ENCODE measurements at regions not wholly inside any gene's neighbourhood (a gene's known extent, or its start where the extent isn't known, plus 50 kb on each side); places are given as distances from the start of the nearest gene placed in this dataset.

DNA sequence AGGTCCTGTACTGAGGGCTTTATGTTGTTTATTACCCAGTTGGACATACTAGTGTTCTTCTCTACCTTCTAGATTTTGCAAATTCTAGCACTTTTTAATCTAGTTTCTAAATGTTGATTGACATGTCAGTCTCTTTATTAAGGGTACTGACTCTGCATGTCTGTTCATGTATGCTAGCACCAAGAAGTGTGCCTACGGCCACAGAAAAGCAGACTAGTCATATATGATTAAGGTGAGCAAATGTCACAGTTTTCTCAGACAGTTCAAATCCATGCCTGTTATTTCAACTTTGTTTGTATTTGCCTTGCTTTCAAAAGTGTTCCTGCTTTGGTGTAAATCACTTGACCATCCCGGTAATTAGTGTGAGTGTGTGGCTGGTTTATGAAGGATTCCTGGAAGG lies 145.0 kb upstream of the DSEL start:
- no peak for DNase-seq (ENCODE audit: low read depth in 2 of 2)

DNA sequence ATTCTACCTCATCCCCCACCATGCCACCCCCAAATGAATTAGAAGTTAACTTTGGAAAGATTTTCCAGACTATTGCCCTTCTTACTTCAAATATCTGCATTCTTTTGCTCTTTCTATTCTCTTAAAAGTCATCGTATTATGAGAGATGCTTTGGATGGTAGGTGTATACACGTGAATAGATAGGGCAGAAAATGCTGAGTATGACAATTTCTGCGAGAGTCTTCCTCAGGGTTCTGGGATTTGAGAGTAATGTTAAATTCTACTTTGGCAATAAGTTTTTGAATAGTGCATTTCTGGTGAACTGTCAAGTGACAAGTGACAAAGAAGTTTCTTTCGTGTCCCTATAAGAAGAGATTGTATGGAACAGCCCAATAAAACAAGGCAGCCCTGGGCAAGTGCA lies 137.6 kb upstream of the DSEL start:
- no peak for DNase-seq (ENCODE audit: low read depth in 2 of 2)

DNA sequence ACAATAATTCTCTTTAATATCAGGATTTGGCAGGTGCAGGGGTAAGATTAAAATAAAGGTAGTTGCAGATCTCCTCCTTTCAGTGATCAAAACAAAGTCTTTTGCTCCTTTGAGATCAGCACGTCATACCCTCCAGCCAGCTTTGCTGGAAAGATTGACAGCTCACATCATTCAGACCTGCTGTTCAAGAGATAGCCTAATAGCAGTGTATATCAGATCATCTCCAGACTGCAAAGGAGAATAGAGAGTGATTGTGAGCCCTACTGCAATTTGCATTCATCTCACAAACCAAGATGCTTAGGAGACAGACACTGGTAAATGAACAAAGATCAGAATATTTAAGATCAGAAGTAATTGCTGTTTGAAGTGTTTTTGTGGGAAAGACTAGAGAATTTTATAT lies 135.8 kb upstream of the DSEL start:
- DNase-seq (ENCODE audit: low read depth in 2 of 2) = no peak

DNA sequence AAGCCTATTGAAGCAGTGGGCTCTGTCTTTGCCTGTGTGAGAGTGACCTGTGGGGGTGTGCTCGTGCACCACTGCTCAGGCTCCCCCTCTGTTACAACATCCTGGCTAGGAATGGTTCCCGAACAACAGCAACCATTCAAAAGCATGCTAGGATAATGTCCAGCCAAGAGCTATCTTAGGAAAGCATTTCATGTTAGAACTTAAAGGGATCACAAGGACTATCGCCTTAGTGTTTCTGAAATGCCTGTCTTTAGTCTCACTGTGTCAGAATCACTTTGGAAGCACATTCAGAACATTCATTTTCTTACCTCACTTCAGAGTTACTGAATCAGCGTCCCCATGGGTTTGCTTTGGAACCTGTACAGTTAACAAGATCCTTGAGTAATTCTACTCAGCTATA lies 134.9 kb upstream of the DSEL start:
- no peak for DNase-seq (ENCODE audit: low read depth in 2 of 2)

GRCh38 chr18:67650686-67651385 lies 134.3 kb upstream of the DSEL start:
- no peak for DNase-seq (ENCODE audit: low read depth in 2 of 2)

DNA sequence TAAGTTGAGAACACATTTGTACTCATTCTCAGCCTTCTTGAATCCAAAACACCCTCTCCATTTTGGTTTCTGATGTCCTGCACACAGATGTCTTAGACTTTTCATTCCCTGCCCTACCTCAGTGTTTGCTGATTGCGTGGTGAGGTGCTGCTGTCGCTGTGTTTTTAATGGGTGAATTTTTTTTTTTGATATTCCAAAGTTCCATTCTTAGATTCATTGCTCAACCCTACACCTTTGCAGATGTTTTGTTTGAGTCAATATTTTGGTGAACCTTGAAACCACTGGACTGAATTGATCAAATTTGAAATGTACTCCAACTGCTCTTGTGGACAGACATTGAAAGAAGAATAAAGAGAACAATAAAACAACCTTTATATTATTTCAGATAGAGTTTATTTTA lies 130.4 kb upstream of the DSEL start:
- no peak for DNase-seq (ENCODE audit: low read depth in 2 of 2)

DNA sequence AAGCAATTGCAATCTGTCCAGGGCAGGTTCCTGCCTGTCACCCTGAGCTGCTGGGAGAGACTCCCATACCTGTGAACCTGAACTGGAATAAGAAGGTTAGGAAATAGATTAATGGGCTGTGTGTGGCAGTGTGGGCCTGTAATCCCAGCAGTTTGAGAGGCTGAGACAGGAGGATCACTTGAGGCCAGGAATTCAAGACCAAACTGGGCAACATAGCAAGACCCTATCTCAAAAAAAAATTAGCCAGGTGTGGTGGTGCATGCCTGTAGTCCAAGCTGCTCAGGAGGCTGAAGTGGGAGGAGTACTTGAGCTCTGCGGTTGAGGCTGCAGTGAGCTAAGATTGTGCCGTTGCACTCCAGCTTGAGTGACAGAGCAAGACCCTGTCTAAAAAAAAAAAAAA lies 127.7 kb upstream of the DSEL start:
- no peak for DNase-seq (ENCODE audit: low read depth in 2 of 2)

GRCh38 chr18:67639872-67640271 lies 123.4 kb upstream of the DSEL start:
- no peak for DNase-seq (ENCODE audit: low read depth in 2 of 2)

GRCh38 chr18:67636597-67637385 lies 120.3 kb upstream of the DSEL start:
- DNase-seq (ENCODE audit: low read depth in 2 of 2) = no peak

GRCh38 chr18:67634631-67635338 lies 118.3 kb upstream of the DSEL start:
- DNase-seq (ENCODE audit: low read depth in 2 of 2) = no peak

- no peak for DNase-seq (ENCODE audit: low read depth in 2 of 2)
Measured at GRCh38 chr18:67633939-67634338, 117.4 kb upstream of the DSEL start.

GRCh38 chr18:67621906-67622305 lies 105.4 kb upstream of the DSEL start:
- no peak for DNase-seq (ENCODE audit: low read depth in 2 of 2)

DNA sequence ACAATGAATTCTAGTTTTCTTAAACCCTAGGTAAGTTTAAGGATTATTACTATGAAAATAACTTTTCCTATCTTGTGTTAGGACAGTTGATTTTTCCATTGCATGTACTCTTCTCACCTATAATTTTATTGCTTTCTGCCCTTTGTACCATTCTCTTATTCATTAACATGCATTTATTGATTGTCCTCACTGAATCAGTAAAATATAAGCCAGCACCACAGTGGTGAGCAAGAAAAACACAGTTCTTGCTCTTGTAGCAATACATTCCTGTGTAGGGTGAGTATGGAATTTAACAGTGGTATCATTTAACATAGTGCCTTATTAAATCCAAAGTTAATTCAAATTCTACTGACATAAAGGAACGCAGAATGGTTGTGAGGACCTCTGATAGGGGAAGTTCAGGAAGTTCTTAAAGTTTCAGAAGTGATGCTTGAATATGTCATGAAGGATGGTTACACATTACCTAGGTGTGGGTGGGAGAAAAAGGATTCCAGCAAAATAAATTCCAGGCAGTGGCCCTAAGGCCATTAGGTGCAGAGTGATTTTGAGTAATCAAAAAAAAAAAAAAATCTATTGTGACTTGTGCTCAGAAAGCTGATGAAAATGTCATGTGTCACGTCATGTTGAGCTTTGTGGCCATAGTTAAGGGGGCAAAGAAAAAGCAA lies 104.7 kb upstream of the DSEL start:
- DNase-seq (ENCODE audit: low read depth in 2 of 2) = no peak

DNA sequence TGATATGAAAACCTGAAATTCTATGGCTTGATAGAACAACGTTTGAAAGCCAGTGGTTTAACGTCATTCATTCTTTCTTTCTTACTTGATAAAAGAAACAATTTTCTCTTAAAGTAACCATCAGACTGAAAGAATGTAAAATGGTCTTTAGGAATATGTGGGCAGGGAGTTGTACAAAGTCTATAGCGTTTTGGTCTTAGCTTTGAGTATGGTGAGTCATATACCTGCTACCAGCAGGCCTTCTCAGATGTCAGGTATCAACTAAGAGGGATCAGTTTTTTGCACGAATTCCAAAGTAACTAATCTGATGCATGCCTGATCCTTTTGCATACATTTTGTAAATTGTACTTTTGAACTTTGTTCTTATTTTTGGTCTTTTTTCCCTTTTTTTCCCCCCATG lies 101.5 kb upstream of the DSEL start:
- DNase-seq (ENCODE audit: low read depth in 2 of 2) = no peak

DNA sequence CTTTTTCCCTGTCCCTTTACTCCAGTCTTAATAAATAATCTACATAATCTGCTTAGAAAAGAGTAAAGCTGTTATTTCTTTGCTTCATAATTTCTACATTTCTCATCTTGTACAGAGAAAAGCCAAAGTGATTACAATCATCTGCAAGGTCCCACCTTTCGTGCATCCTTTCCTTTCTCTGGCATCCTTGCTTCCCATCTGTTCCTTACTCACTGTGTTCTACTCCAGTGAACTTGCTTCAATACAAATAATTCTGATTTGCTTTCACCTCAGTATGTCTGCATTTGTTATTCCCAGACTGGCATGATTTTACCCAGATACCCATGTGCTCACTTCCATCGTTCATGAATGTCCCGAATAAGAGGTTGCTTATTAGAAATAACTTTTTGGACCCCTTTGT lies 99.4 kb upstream of the DSEL start:
- no peak for DNase-seq (ENCODE audit: low read depth in 2 of 2)

DNA sequence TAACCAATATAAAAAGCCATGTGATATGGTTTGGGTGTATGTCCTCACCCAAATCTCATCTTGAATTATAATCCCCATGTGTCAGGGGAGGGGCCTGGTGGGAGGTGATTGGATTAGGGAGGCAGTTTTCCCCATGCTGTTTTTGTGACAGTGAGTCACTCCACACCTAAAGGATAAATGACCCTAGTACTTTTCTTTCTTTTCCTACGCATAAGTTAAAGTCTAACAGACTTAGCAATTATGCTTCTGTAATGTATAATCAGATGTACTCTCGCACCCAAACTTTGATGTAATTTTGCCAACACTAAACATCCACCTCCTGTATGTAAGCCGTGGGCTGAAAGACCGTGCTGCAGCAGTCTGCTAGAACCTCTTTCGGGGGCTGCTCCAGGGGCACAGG lies 97.2 kb upstream of the DSEL start:
- no peak for DNase-seq (ENCODE audit: low read depth in 2 of 2)

- DNase-seq (ENCODE audit: low read depth in 2 of 2) = no peak
Measured at GRCh38 chr18:67612281-67612680, 95.8 kb upstream of the DSEL start.

- DNase-seq (ENCODE audit: low read depth in 2 of 2) = no peak
Measured at GRCh38 chr18:67608615-67609273, 92.2 kb upstream of the DSEL start.

GRCh38 chr18:67608191-67608590 lies 91.7 kb upstream of the DSEL start:
- DNase-seq (ENCODE audit: low read depth in 2 of 2) = no peak

DNA sequence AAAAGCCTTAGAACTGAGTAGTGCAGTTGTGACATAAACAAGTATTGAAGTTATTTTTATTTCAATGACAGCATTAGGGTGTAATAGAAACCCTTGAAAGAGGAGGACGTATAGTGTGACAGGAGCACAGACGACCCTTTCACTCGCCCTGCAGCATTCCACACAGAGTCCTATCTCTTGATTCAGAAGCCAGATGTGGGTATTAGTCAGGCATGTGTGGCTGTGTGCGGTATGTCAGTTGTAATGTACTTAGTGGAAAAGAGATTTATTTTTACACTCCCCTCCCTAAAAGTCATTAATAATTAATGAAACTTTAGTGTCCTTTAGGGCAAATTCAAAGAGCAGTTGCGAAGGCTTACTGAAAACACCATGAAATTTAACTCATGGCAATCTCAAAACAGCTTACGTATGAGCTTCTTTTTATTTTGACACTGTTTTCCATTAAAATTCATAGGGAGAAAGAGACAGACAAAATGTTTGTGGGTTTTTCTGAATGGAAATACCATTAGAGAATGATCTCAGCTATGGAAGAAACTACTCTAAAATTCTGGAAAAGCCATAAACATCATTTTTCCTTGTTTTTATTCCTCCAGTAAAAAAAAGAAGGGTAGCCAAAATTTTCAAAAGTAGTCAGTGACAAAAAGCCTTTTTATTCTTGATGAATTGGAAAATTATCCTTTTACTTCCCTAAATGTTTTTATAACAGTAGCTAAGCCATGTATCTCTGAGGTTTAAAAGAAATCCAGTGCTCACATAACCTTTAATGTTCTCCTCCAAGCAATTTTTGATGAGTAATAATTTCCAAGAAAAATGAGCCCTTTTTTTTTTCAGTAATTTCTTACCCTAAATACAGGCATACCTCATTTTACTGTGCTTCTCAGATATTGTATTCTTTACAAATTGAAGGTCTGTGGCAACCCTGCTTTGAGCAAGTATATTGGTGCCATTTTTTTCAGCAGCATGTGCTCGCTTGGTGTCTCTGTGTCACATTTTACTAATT lies 84.0 kb upstream of the DSEL start:
- DNase-seq (ENCODE audit: low read depth in 2 of 2) = peak in 1 of 2 donors; percentile 46
